CD4-positive, alpha-beta T cell treated with Interferon gamma for 1 hour (primary cell): ENCODE measurements at regions not wholly inside any gene's neighbourhood (a gene's known extent, or its start where the extent isn't known, plus 50 kb on each side); places are given as distances from the start of the nearest gene placed in this dataset.

ENCODE experiments used
- DNase-seq: peaks from one replicate; pipeline ENCODE4 v3.0.0-alpha.2; 2020

DNA sequence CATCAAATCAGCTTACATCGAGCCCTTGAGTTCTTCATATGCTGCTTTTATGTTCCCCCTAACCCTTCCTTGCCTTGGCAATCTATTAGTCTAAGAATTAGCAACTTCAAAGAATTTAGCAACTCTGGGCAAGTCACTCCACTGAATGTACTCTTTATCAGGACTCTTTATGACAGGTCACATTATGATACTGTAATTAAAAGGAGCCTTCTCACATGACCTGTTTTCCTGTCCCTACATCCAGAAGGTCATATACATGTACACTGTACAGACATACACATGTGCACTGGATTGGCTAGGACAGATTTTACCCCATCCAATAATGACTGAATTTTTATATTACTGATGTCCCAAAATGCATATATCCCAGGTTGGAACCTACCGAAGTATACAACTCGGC, 463.1 kb downstream of the SHQ1 start:
- DNase-seq: no peak

- DNase-seq: no peak
Observed at GRCh38 chr3:72384602-72385001, 463.6 kb downstream of the SHQ1 start.

- DNase-seq: no peak
Observed at GRCh38 chr3:72383883-72384282, 464.4 kb downstream of the SHQ1 start.

GRCh38 chr3:72383230-72383629, 465.0 kb downstream of the SHQ1 start:
- no peak for DNase-seq

DNA sequence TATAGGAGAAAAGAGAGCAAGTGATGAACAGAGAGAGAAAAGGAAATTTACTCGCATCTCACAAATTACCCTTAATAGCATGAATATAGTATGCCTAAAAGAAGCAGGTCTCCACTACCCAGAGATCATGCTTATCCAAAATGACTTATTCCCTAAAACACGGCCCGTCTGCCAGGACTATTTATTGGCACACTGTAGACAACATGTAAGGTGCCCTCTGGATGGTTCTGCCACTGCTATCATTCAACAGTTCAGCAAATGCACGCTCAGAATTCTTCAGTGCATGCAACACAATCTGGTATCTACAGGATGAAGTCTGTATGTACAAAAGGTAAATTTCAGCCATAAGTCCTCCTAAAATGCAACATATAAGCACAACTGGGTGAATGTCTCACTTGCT, 465.8 kb downstream of the SHQ1 start:
- DNase-seq: no peak

- no peak for DNase-seq
Observed at GRCh38 chr3:72381584-72381983, 466.7 kb downstream of the SHQ1 start.

DNA sequence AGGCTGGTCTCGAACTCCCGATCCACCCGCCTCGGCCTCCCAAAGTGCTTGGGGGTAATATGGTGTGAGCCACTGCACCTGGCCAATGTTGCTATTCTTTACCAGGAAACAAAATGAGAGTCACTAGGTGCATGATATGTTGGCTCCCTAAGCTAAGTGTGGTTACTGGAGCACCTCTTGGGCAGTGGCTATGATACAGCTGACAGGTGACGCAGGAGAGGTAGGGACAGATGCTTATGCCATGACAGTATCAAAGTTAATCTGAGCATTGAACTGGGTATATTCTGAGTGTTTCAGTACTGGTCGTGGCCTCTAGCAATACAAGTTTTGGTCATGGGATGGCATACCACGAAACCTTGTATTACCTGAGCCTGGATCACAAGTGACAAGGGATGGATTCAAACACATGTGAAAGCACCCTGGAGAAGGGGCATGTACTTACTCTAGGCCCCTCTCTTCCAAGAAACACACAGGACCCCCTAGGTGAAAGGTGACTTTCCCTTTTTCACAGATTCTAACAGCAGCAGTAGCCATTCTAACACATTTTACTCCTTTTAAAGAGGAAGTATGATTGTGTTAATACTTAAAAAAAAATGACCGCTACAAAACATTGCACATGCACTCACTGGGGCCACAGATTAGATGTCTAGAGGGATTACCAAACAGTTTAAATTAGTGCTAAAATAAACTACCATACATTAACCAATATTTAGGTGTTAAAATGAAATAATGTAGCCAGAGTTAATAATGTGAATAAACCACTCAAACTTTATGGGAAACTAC, 467.3 kb downstream of the SHQ1 start:
- DNase-seq: no peak

DNA sequence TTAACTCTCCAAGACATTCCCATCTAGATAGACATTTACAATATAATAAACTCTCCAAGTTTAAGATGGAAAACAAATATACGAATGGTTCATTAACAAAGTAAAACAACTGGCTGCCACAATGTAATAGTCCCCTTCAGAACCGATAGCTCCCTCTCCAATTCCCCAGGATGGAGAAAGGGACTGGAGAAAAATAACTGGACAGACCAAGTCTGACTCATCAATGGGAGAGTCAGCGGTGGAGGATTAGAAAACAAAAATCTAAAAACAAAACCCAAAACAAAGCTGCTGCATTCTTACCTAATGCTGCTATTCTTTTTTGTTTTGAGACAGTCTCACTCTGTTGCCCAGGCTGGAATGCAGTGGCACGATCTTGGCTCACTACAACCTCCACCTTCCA, 468.1 kb downstream of the SHQ1 start:
- no peak for DNase-seq

DNA sequence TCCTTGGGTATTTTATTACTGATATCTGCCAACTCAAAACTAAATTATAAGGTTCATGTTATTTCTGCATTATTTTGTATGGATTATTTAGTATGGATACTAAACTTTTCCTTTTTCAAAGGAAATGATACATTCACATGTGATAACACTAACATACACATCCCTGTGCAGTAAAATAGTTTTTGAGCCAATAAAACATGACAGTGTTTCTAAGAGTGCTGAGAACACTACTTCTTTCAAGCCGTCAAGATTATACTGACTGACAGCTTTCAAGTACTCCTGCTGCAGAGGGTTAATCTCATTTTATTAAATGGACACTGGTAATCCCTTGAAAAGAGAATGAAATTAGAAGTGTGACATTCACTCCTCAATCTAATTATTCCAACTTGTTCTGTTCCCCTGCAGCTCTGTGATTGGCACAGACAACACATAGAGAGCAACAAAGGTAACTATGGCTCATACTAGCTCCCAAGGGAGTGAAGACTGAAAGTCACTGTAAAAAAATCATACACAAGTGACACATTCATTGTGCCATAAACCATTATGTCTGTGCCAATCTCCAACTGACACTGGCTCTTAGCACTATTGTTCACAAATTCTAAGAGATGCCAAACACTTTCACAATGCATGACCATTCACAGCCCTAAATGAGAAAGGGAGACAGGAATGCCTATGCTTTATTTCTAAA, 468.6 kb downstream of the SHQ1 start:
- DNase-seq: no peak

DNA sequence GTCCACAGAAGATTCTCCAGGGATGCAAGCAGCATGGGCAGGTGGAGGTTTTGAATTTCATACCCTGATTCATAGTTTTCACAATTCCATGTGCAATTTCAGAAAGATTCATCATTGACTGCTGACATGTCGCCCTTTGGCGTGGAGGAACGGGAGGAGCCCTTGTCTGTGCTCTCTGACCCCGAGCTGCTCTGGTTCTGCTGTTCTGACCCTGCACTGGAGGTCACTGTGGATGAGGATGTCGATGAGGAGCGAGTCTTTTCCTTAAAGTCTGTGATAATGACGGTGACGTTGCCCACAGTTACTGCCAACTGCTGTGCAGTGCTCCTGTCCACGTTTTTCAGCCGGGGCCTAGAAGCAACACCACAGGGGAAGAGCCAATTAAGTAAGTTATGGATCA, 470.0 kb downstream of the SHQ1 start:
- DNase-seq: no peak

DNA sequence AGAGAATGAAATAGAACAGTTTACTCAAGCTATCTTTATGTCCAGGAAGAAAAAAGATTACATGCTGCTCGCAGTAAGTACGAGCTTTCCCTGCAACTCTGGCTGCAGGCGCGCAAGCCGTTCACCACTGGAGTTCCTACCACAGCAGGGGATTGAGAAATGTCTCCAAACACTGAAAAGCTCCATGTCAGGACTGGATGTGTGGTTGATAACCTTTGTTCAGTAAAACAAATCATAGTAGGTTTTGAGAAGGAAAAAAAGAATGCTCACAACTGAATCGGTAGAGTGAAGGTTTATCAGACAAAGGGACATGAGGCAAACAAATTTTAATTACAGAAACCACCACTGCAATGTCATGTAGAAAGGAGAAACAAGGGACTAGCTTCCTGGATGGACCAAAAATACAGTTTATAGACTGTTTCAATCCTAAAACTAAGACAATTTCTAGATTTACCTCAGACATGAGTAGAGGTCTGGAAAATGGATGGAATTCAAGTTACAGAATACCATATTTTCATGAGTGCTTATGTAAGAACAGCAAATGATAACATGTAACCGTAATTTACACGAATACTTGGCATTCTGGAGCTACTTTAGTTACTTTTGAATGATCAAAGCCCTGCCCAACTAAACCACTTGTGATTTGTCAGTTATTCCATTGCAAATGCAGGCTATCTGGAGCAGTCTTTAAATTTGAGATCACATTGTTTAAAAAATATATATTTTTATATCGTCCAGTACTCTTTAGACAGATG, 471.1 kb downstream of the SHQ1 start:
- DNase-seq: no peak

- DNase-seq: no peak
Observed at GRCh38 chr3:72375237-72376076, 472.8 kb downstream of the SHQ1 start.

DNA sequence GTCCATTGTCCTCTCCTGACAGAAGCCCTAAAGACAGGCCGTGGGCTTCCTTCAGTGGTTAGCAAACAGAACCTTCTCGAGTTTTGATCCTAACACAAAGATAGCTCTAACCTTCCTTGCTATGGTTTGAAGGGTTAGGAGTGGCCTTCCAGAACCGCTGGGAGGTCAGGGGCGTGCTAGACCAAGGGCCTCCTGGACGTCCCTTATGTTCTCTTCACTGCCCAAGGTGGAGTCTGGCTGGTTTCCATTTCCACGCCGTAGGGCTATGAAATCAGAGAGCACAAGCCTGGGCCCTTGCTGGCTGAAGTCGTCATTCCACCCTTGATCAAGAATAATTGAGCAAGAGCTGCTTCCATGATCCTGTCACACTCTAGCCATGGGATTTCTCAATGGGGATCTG, 475.1 kb downstream of the SHQ1 start:
- no peak for DNase-seq

GRCh38 chr3:72372161-72372560, 476.1 kb downstream of the SHQ1 start:
- DNase-seq: no peak

DNA sequence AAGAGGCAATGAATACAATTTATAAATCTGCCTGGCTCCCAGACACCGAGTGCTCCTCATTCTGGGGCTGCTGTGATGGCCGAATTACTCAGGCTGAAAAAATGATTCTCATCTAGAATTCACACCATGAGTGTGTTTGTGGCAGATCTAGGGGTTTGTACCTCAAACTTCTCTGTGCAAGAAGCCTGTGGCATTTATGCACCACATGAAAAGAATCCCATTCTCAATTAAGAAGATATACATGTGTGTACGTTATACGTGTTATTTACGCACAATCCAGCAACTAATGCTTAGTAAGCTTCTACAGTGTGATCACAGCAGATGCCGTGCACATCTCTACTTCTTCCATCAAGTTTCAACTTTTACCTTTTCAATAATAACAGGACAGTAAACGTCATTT, 476.8 kb downstream of the SHQ1 start:
- DNase-seq: no peak

GRCh38 chr3:72370947-72371346, 477.3 kb downstream of the SHQ1 start:
- no peak for DNase-seq

- DNase-seq: no peak
Observed at GRCh38 chr3:72369681-72370080, 478.6 kb downstream of the SHQ1 start.

DNA sequence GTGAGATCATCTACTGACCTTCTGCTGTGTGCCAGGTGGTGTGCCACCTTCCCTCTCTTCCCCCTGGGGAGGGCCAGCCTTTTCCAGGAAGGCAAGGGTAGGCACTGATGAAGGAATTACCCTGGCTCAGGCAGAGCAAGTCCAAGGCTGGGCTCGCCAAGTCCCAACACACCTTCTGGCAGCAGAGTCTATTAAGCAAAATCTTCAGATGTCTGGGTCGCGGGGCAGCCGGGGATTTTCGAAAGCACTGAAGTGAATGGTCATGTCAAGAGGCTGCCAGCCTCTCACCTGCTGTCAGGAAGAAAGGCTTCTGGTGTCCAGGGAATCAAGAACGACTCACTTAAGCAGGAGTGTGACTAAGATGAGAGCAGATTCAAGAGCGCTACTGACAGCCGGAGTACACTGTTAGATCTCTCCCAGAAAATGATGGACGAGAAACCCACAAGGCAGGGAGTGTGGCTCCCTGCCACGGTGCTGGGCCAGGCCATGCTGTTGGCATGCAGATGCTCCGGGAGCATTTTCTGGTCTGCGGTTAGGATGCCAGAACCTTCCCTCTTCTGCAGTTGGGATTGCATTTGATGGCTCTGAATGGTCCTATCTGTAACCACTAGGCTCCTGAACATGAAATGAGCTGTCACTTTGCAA, 479.8 kb downstream of the SHQ1 start:
- DNase-seq: no peak

- DNase-seq: no peak
Observed at GRCh38 chr3:72361990-72362389, 486.3 kb downstream of the SHQ1 start.

- DNase-seq: no peak
Observed at GRCh38 chr3:72359743-72360142, 488.5 kb downstream of the SHQ1 start.

- DNase-seq: no peak
Observed at GRCh38 chr3:72355168-72355567, 493.1 kb downstream of the SHQ1 start.

GRCh38 chr3:72354486-72354885, 493.8 kb downstream of the SHQ1 start:
- no peak for DNase-seq
